ENCODE measurements at regions not wholly inside any gene's neighbourhood (a gene's known extent, or its start where the extent isn't known, plus 50 kb on each side); places are given as distances from the start of the nearest gene placed in this dataset.

DNA sequence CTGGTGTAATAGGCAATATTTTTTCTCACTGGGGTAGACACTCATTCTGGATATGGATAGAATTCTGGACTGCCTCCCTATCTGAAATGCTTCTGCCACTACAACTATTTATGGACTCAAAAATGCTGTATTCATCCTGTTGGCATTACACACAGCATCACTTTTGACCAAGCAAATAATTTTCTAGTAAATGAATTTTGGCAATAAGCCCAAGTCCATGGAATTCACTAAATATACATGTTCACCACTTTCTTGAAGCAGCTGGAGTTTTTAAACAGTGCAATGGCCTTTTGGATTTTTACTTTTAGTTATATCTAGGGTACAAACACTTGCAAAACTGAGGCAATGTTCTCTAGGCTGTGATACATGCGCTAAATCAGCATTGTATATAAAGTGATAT, 724.9 kb upstream of the EDIL3 start:
- DNase-seq: no peak
- 84 to 96% methylated on average over 1 of the region's 1 CpG for WGBS, 2 donors
- Histone ChIP-seq H3K9me3 (no peaks in the 10 kb centered on the region), H3K27me3 (no peaks in the 10 kb centered on the region), H3K4me3 (no peak overlapping the region), H3K4me1 (no peaks in the 10 kb centered on the region), H3K36me3 (no peaks in the 10 kb centered on the region), H3K27ac (no peak overlapping the region)
- ATAC-seq (ENCODE audit: low FRiP score in 2 of 2): no peak
- no peak for TF ChIP-seq CTCF (IDR thresholded peaks at IDR 0.05)
- TF ChIP-seq POLR2A (IDR thresholded peaks at IDR 0.05): no peak
- TF ChIP-seq EP300 (IDR thresholded peaks at IDR 0.05): no peak
- no peak for TF ChIP-seq POLR2AphosphoS5 (IDR thresholded peaks at IDR 0.05)

GRCh38 chr5:85132269-85132668, 747.6 kb upstream of the EDIL3 start:
- Histone ChIP-seq H3K36me3 (no peaks in the 10 kb centered on the region), H3K27ac (no peak overlapping the region), H3K27me3 (no peaks in the 10 kb centered on the region), H3K4me3 (no peak overlapping the region), H3K4me1 (no peaks in the 10 kb centered on the region), H3K9me3 (no peaks in the 10 kb centered on the region)
- ATAC-seq (ENCODE audit: low FRiP score in 2 of 2) (no peak), DNase-seq (no peak)
- WGBS, 2 donors: 72 to 78% methylated on average over 1 of the region's 1 CpG
- TF ChIP-seq CTCF (IDR thresholded peaks at IDR 0.05) (no peak), POLR2AphosphoS5 (IDR thresholded peaks at IDR 0.05) (no peak), POLR2A (IDR thresholded peaks at IDR 0.05) (no peak), EP300 (IDR thresholded peaks at IDR 0.05) (no peak)

DNA sequence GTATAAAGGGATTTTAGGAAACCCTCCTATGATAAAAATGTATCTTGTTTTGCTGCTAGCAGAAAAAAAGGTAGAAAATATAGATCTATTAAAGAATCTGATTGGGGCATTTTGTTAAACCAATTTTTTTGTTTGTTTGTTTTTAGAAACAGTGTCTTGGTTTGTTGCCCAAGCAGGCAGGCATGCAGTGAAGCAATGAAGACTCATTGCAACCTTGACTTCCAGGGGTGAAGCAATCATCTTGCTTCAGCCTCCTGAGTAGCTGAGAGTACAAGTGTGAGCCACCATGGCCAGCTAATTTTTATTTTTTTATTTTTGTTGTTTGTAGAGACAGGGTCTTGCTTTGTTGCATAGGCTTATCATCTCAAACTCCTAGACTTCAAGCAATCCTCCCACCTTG, 755.8 kb upstream of the EDIL3 start:
- H3K4me1 ChIP-seq: no peaks in the 10 kb centered on the region
- H3K4me3 ChIP-seq: no peak overlapping the region
- H3K27ac ChIP-seq: no peak overlapping the region
- H3K27me3 ChIP-seq: no peaks in the 10 kb centered on the region
- no peaks in the 10 kb centered on the region for H3K9me3 ChIP-seq
- ATAC-seq (ENCODE audit: low FRiP score in 2 of 2) (no peak), DNase-seq (no peak)
- no peak for TF ChIP-seq CTCF (IDR thresholded peaks at IDR 0.05)
- TF ChIP-seq POLR2AphosphoS5 (IDR thresholded peaks at IDR 0.05): no peak
- no peak for TF ChIP-seq POLR2A (IDR thresholded peaks at IDR 0.05)
- no peak for TF ChIP-seq EP300 (IDR thresholded peaks at IDR 0.05)
- no peaks in the 10 kb centered on the region for H3K36me3 ChIP-seq

GRCh38 chr5:85143138-85143537, 758.5 kb upstream of the EDIL3 start:
- Histone ChIP-seq H3K9me3 (no peaks in the 10 kb centered on the region), H3K4me3 (no peak overlapping the region), H3K27ac (no peak overlapping the region), H3K4me1 (no peaks in the 10 kb centered on the region), H3K27me3 (no peaks in the 10 kb centered on the region), H3K36me3 (no peaks in the 10 kb centered on the region)
- WGBS, 2 donors: 36 to 41% methylated on average over 3 of the region's 3 CpGs
- no peak for TF ChIP-seq POLR2A (IDR thresholded peaks at IDR 0.05)
- TF ChIP-seq CTCF (IDR thresholded peaks at IDR 0.05): no peak
- TF ChIP-seq POLR2AphosphoS5 (IDR thresholded peaks at IDR 0.05): no peak
- TF ChIP-seq EP300 (IDR thresholded peaks at IDR 0.05): no peak
- DNase-seq: no peak
- ATAC-seq (ENCODE audit: low FRiP score in 2 of 2): no peak

DNA sequence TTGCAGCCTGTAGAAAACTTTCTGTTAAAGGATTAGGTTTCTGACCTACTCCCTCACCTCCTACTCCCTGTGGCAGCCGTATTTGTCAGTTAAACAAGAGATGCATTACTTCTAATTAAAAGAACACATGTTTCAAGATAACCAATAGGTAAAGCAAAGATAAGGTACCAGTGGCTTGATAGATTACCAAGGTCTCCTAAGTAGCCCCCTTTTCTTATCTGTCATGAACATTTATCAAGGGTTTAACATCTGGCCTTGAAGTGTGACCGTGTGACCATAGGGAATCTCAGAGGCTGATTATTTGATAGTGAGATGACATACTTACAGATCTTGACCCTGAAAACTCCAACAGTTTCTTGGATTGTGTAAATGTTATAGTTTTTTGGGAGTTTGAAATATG, 764.0 kb upstream of the EDIL3 start:
- DNase-seq: no peak

More for the DNA sequence above, 764.0 kb upstream of the EDIL3 start:
- Histone ChIP-seq H3K27me3 (no peaks in the 10 kb centered on the region), H3K9me3 (no peaks in the 10 kb centered on the region), H3K36me3 (no peaks in the 10 kb centered on the region), H3K4me3 (no peak overlapping the region), H3K27ac (no peak overlapping the region), H3K4me1 (no peaks in the 10 kb centered on the region)
- no peak for ATAC-seq (ENCODE audit: low FRiP score in 2 of 2)
- WGBS, 2 donors: 81 to 86% methylated on average over 2 of the region's 2 CpGs
- TF ChIP-seq EP300 (IDR thresholded peaks at IDR 0.05) (no peak), CTCF (IDR thresholded peaks at IDR 0.05) (no peak), POLR2A (IDR thresholded peaks at IDR 0.05) (no peak), POLR2AphosphoS5 (IDR thresholded peaks at IDR 0.05) (no peak)

All from upper lobe of left lung (tissue), 6 donors.